HG03432 (cell line): ENCODE measurements at regions not wholly inside any gene's neighbourhood (a gene's known extent, or its start where the extent isn't known, plus 50 kb on each side); places are given as distances from the start of the nearest gene placed in this dataset.
"Not testable (repeated sequence)": the region's sequence is repeated elsewhere in the genome, so short reads cannot be mapped to it uniquely, and the experiment has no call there.

Experiments
- ATAC-seq: cut with Tn5 transposase; IDR thresholded peaks from one replicate; pipeline ENCODE4 v1.9.1; 2021; ENCODE audit warnings: mild to moderate bottlenecking, moderate library complexity; ENCODE audit not compliant: unreplicated experiment

GRCh38 chr4:71081192-71081591, 87.7 kb downstream of the DCK start:
- no peak for ATAC-seq

- no peak for ATAC-seq
Observed at GRCh38 chr4:71093745-71094144, 100.3 kb downstream of the DCK start.

- ATAC-seq = no peak
Observed at GRCh38 chr4:71094201-71094600, 100.8 kb downstream of the DCK start.

- no peak for ATAC-seq
Observed at GRCh38 chr4:71095141-71095540, 101.7 kb downstream of the DCK start.

- ATAC-seq = peak; percentile 47
Observed at GRCh38 chr4:71095545-71095944, 102.1 kb downstream of the DCK start.

- no peak for ATAC-seq
Observed at GRCh38 chr4:71107726-71108125, 114.3 kb downstream of the DCK start.

- no peak for ATAC-seq
Observed at GRCh38 chr4:71110499-71110898, 117.0 kb downstream of the DCK start.

- ATAC-seq = not testable (repeated sequence)
Observed at GRCh38 chr4:71111133-71111532, 117.7 kb downstream of the DCK start.

- no peak for ATAC-seq
Observed at GRCh38 chr4:71113294-71113693, 119.8 kb downstream of the DCK start.

GRCh38 chr4:71120831-71121524, 127.5 kb downstream of the DCK start:
- ATAC-seq = no peak

GRCh38 chr4:71123951-71124350, 130.5 kb downstream of the DCK start:
- no peak for ATAC-seq

- ATAC-seq = no peak
Observed at GRCh38 chr4:71125137-71125536, 131.7 kb downstream of the DCK start.

GRCh38 chr4:71126719-71127118, 133.3 kb downstream of the DCK start:
- ATAC-seq = no peak

GRCh38 chr4:71130827-71131603, 137.6 kb downstream of the DCK start:
- no peak for ATAC-seq

GRCh38 chr4:71132486-71132885, 139.0 kb downstream of the DCK start:
- ATAC-seq = no peak

GRCh38 chr4:71133491-71133890, 140.0 kb downstream of the DCK start:
- no peak for ATAC-seq

GRCh38 chr4:71136071-71136470, 142.6 kb downstream of the DCK start:
- no peak for ATAC-seq

- ATAC-seq = no peak
Observed at GRCh38 chr4:71138007-71138615, 144.7 kb downstream of the DCK start.

GRCh38 chr4:71140563-71140962, 147.1 kb downstream of the DCK start:
- ATAC-seq = no peak

GRCh38 chr4:71141125-71141524, 147.7 kb downstream of the DCK start:
- peak; percentile 60 for ATAC-seq

GRCh38 chr4:71147261-71147660, 153.8 kb downstream of the DCK start:
- no peak for ATAC-seq

GRCh38 chr4:71148545-71148944, 155.1 kb downstream of the DCK start:
- no peak for ATAC-seq
